HEK293T (cell line): ENCODE measurements at regions not wholly inside any gene's neighbourhood (a gene's known extent, or its start where the extent isn't known, plus 50 kb on each side); places are given as distances from the start of the nearest gene placed in this dataset.

Source experiments
- CTCF ChIA-PET: fragments of 350-600 bp; formaldehyde crosslinking; extraction: SDS; loops from one replicate; lab custom pipeline; 2021; ENCODE audit warnings: antibody characterized with exemption, inconsistent platforms; lab: Yijun Ruan, JAX
- POLR2A ChIA-PET: fragments of 350-600 bp; formaldehyde crosslinking; extraction: SDS; loops from one replicate; lab custom pipeline; 2020; ENCODE audit warnings: antibody characterized with exemption, inconsistent platforms; lab: Yijun Ruan, JAX
- DNase-seq: peaks from one replicate; pipeline ENCODE4 v3.0.0; 2012; ENCODE audit warnings: mixed read lengths; ENCODE audit errors: extremely low spot score
- ARNT ChIP-seq: fragments of 450-650 bp; IDR thresholded peaks from 2 replicates; pipeline ENCODE4 v1.6.1; 2017; ENCODE audit warnings: mild to moderate bottlenecking
- BHLHE40 ChIP-seq: fragments of 450-650 bp; IDR thresholded peaks from 2 replicates; pipeline ENCODE4 v1.6.1; 2016; ENCODE audit warnings: mild to moderate bottlenecking, moderate library complexity, borderline replicate concordance
- CTBP1 ChIP-seq: fragments of 450-650 bp; IDR thresholded peaks from 2 replicates; pipeline ENCODE4 v1.6.1; 2016; ENCODE audit warnings: borderline replicate concordance
- ELF4 ChIP-seq: fragments of 450-650 bp; IDR thresholded peaks from 2 replicates; pipeline ENCODE4 v1.6.1; 2017; ENCODE audit warnings: antibody characterized with exemption
- FOXA1 ChIP-seq: fragments of 450-650 bp; IDR thresholded peaks from 2 replicates; pipeline ENCODE4 v1.6.1; 2016; ENCODE audit warnings: mild to moderate bottlenecking
- FOXK2 ChIP-seq: fragments of 450-650 bp; IDR thresholded peaks from 2 replicates; pipeline ENCODE4 v1.6.1; 2016; ENCODE audit warnings: mild to moderate bottlenecking
- FOXM1 ChIP-seq: fragments of 450-650 bp; IDR thresholded peaks from 2 replicates; pipeline ENCODE4 v1.6.1; 2017; ENCODE audit warnings: mild to moderate bottlenecking, borderline replicate concordance
- HDGF ChIP-seq: fragments of 450-650 bp; IDR thresholded peaks from 2 replicates; pipeline ENCODE4 v1.6.1; 2017; ENCODE audit warnings: antibody characterized with exemption, borderline replicate concordance
- L3MBTL2 ChIP-seq: fragments of 450-650 bp; conservative IDR thresholded peaks from 2 replicates; pipeline ENCODE4 v1.6.1; 2016; ENCODE audit warnings: mild to moderate bottlenecking
- LEF1 ChIP-seq: fragments of 450-650 bp; IDR thresholded peaks from 2 replicates; pipeline ENCODE4 v1.6.1; 2017; ENCODE audit warnings: mild to moderate bottlenecking, borderline replicate concordance
- NFRKB ChIP-seq: fragments of 450-650 bp; IDR thresholded peaks from 2 replicates; pipeline ENCODE4 v1.6.1; 2016; ENCODE audit warnings: mild to moderate bottlenecking, moderate library complexity
- SP1 ChIP-seq: fragments of 450-650 bp; IDR thresholded peaks from 2 replicates; pipeline ENCODE4 v1.6.1; 2017
- SUZ12 ChIP-seq: fragments of 450-650 bp; IDR thresholded peaks from 2 replicates; pipeline ENCODE4 v1.6.1; 2016; ENCODE audit warnings: mild to moderate bottlenecking
- TARDBP ChIP-seq: fragments of 450-650 bp; IDR thresholded peaks from 2 replicates; pipeline ENCODE4 v1.6.1; 2016
- ZNF384 ChIP-seq: fragments of 450-650 bp; IDR thresholded peaks from 2 replicates; pipeline ENCODE4 v1.6.1; 2016
- TF ChIP-seq, protein P1 (sequence below): fragments of 450-650 bp; IDR thresholded peaks from 2 replicates; pipeline ENCODE4 v1.6.1; 2016

DNA sequence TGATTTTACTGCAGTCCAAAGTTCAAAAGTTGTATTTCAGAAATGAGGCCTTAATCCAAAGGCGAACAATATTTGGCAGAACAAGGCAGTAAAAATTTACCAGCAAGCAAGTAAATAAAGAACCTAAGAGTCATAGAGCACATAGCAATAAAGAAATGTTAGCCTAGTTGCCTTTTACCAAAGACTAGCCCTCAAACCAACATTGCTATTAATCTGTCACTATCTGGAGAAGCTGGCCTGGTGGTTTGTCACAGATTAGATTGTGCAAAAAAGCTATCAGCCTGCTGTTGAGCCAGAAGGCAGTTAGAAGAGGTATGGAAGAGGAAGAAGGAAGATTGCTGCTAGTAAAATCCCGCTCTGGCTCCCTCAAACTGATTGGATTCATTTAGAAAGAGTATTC is 304.7 kb upstream of the KLF4 start:
- no peak for TF ChIP-seq SP1
- TF ChIP-seq ZNF384 = no peak
- TF ChIP-seq L3MBTL2 = no peak
- TF ChIP-seq HDGF = no peak
- no peak for TF ChIP-seq TARDBP
- TF ChIP-seq ELF4 = no peak
- TF ChIP-seq NFRKB = no peak
- no peak for TF ChIP-seq FOXM1
- no peak for TF ChIP-seq BHLHE40
- TF ChIP-seq CTBP1 = no peak
- no peak for TF ChIP-seq ARNT
- ChIA-PET CTCF (interaction anchor here (1.4 kb wide), 1 partner anchor 13 kb away, joined by 3 read pairs; no protein-coding TSS in a partner anchor), POLR2A (no interaction called here)
- no peak for DNase-seq

DNA sequence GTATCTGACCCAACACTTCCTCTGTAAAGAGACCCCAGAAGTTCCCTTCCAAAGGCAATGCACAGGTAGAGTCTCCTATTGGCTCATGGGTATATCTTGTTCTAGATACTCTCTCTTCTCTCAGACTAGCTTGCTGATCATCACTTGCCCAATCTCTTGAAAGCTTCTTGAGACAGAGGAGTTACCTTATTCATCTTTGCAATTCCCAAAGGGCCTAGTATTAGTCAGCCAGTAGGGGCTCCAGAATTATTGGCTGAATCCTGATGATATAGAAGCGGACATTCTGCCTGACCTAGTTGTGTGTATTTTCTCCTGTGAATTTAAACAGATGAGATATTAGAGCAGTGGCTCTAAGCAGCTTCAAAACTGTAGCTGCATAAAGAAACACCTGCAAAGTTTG is 304.0 kb upstream of the KLF4 start:
- no peak for TF ChIP-seq BHLHE40
- no peak for TF ChIP-seq FOXK2
- TF ChIP-seq FOXM1 = no peak
- TF ChIP-seq LEF1 = no peak
- TF ChIP-seq FOXA1 = no peak
- TF ChIP-seq HDGF = no peak
- TF ChIP-seq ARNT = no peak
- TF ChIP-seq, protein P1, sequence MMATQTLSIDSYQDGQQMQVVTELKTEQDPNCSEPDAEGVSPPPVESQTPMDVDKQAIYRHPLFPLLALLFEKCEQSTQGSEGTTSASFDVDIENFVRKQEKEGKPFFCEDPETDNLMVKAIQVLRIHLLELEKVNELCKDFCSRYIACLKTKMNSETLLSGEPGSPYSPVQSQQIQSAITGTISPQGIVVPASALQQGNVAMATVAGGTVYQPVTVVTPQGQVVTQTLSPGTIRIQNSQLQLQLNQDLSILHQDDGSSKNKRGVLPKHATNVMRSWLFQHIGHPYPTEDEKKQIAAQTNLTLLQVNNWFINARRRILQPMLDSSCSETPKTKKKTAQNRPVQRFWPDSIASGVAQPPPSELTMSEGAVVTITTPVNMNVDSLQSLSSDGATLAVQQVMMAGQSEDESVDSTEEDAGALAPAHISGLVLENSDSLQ = no peak
- no peak for TF ChIP-seq SP1
- no peak for TF ChIP-seq CTBP1
- no peak for TF ChIP-seq TARDBP
- TF ChIP-seq ELF4 = no peak
- TF ChIP-seq ZNF384 = no peak
- CTCF ChIA-PET = interaction anchor here (1.4 kb wide), 1 partner anchor 12 kb away, joined by 3 read pairs; no protein-coding TSS in a partner anchor
- DNase-seq = no peak
- POLR2A ChIA-PET = no interaction called here

DNA sequence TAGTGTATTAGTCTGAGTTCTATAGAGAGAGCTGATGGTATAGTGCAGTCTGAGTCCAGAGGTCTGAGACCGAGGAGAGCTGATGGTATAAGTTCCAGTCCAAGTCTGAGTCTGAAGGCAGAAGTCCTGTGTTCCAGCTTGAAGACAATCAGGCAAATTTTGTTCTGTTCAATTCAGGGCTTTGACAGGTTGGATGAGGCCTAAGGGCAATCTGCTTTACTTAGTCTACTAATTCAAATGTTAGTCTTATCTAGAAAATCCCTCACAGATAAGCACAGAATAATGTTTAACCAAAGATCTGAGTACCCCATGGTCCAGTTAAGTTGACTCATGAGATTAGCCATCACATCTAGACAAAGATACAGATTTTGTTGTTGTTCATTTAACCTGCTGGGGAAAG is 303.0 kb upstream of the KLF4 start:
- POLR2A ChIA-PET = no interaction called here
- CTCF ChIA-PET = no interaction called here
- no peak for DNase-seq
- TF ChIP-seq TARDBP (no peak), LEF1 (no peak), FOXA1 (no peak), SUZ12 (no peak), FOXM1 (no peak), NFRKB (no peak), ARNT (no peak), FOXK2 (no peak), SP1 (no peak), BHLHE40 (no peak), HDGF (no peak), ELF4 (no peak), CTBP1 (no peak), L3MBTL2 (no peak)
- TF ChIP-seq, protein P1 = no peak

DNA sequence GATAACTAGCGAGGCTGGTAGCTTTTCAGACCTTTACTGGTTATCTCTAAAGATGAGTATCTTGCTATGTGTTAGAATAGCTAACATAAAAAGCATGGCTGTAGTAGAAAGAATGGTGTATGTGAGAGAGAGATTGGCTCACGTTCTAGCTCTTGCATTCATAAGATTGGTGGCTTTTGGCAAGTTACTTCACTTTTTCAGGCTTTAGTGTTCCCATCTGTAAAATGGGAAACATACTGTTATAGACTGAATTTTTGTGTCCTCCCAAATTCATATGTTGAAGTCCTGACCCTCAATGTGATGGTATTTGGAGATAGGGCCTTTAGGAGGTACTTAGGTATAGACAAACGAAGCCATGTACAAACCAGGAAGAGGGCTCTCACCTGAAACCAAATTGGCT is 302.4 kb upstream of the KLF4 start:
- TF ChIP-seq NFRKB (no peak), L3MBTL2 (no peak)
- DNase-seq = no peak
- POLR2A ChIA-PET = no interaction called here
- CTCF ChIA-PET = no interaction called here

DNA sequence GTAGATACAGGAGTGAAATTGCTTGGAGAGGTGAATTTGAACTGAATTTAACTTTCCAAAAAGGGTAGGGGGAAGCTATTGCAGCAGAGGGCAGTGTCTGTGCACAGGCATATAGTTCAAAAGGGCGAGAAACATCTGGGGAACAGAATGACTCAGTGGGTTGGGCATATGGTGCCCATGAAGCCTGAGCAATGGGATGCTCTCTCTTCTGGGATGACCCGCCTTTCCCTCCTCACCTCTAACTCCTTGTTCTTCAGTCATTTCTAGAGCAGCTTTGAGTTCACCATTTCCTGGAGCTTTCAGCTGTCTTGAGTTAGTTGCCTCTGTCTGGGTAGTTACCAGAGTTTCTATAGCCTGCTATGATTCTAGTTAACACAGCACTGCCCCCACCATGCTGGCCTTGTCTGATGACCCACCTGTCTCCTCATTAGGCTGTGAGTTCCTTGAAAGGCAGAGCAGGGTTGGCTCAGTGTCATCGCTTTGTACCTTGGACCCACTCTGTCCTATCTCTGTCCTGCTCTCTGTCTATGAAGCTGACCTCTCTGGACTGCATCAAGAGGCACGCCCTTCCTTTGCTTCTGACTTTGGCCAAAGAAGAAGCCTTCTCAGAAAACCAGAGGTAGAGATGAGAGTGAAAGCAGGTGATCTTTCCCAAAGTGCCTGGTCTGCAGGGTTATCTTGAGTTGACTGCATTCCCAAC is 299.6 kb upstream of the KLF4 start:
- TF ChIP-seq, protein P1 = no peak
- no peak for TF ChIP-seq L3MBTL2
- no peak for TF ChIP-seq ARNT
- no peak for TF ChIP-seq BHLHE40
- no peak for TF ChIP-seq FOXA1
- no peak for TF ChIP-seq CTBP1
- TF ChIP-seq NFRKB = no peak
- ChIA-PET POLR2A (no interaction called here), CTCF (no interaction called here)
- no peak for DNase-seq

DNA sequence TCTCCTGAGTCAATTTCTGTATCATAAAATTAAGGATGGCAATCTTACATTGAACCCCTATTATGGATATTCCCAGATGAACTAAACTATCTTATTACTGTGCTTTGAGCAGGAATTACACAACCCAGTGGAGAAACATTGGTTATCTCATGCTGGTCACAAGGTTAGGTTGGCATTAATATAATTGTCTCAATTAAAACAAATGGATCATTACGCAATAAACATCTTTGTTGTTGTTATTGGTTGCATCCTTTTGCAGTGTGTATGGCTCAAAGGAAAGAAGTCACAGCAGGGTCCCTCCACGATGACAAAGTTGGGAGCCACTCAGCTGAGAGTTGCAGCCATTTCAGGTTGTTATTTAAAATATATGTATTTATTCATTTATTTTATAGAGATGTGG is 297.0 kb upstream of the KLF4 start:
- DNase-seq = no peak
- ChIA-PET CTCF (no interaction called here), POLR2A (no interaction called here)
- TF ChIP-seq, protein P1 = no peak
- TF ChIP-seq TARDBP = no peak
- TF ChIP-seq FOXA1 = no peak
- no peak for TF ChIP-seq CTBP1
- TF ChIP-seq FOXM1 = no peak
- no peak for TF ChIP-seq LEF1
- no peak for TF ChIP-seq ELF4
- no peak for TF ChIP-seq SUZ12
- TF ChIP-seq FOXK2 = no peak
- no peak for TF ChIP-seq HDGF
- TF ChIP-seq ZNF384 = no peak
- TF ChIP-seq NFRKB = no peak
- TF ChIP-seq ARNT = no peak
- TF ChIP-seq BHLHE40 = no peak
- TF ChIP-seq SP1 = no peak
- TF ChIP-seq L3MBTL2 = no peak
